Uterus (tissue), 2 donors: ENCODE measurements at regions not wholly inside any gene's neighbourhood (a gene's known extent, or its start where the extent isn't known, plus 50 kb on each side); places are given as distances from the start of the nearest gene placed in this dataset.

Experiments
- CTCF ChIP-seq, 4 experiments: fragments of 200-600 bp in 2 of 4; fragments of 450-650 bp in 2 of 4; sonication (generic) in 2 of 4; IDR thresholded peaks; one replicate each; pipeline ENCODE4 v1.5.1; 2016 to 2019; ENCODE audit warnings: antibody characterized with exemption in 4 of 4, mild to moderate bottlenecking in 2 of 4, moderate library complexity in 1 of 4
- POLR2A ChIP-seq, 2 donors: fragments of 450-650 bp; IDR thresholded peaks; one replicate each; pipeline ENCODE4 v1.6.1; 2016; ENCODE audit warnings: antibody characterized with exemption in 2 of 2, mild to moderate bottlenecking in 1 of 2, moderate library complexity in 1 of 2

DNA sequence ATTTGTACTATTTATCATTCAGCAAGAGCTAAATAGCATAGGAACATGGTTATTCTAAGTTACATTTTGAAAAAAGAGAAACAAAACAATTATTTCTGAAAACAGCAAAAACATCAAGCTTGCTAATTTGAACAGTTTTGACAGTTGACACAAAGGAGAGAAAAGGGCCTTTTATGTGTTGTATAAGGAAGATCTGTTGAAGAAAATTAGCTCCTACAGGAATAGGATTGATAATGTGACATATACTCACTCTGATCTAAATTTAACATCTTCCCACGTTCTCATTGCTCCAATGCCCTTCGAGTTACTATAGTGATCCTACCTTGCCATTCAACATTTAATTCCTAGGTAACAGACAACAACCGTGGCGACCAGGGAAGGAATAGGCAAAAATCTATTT, 61.4 kb upstream of the BTG3 start:
- TF ChIP-seq CTCF (IDR thresholded peaks at IDR 0.05) (no peak), POLR2A (IDR thresholded peaks at IDR 0.05) (no peak)
